ENCODE measurements at regions not wholly inside any gene's neighbourhood (a gene's known extent, or its start where the extent isn't known, plus 50 kb on each side); places are given as distances from the start of the nearest gene placed in this dataset.

DNA sequence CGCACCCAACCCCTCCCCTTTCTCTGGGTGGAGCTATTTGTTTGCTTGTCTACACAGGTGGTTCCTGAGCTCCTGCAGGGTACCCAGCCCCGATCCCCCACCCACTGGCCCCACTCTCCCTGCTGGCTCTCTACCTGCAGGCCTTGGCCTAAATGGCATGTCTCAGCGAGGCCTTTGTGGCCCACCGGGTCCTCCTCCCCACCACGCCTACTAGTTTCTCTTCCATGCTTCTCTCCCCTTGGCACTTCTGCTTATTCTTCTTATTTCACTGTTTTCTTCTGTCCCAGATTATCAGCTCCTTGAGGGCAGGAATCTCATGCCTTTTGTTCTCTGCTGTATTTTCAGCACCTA is 57.4 kb upstream of the ZNF536 start:
- Histone ChIP-seq H2BK120ac (replicated peaks; ENCODE audit: low read depth, low read length) (no peak overlapping the region), H3K18ac (ENCODE audit: extremely low read depth, low read length) (no peak overlapping the region), H2BK15ac (ENCODE audit: low read length) (no peak overlapping the region), H3K14ac (ENCODE audit: insufficient read length) (no peak overlapping the region), H3K27ac (ENCODE audit: low read depth, low read length) (no peak overlapping the region), H3K4me1 (replicated peaks in 1 of 4; ENCODE audit: control insufficient read depth in 3 of 4, insufficient read depth in 4 of 4, low read length in 3 of 4) (no peaks in the 10 kb centered on the region; a peak in 1 of 7 replicates), H2AK5ac (ENCODE audit: low read depth, low read length) (no peak overlapping the region), H3K4me3 (ENCODE audit: extremely low read depth in 1 of 4, insufficient read depth in 2 of 4, low read depth in 3 of 4, low read length in 4 of 4) (no peak overlapping the region), H3K9me3 (ENCODE audit: insufficient read depth in 2 of 2, low read depth in 1 of 2, low read length in 1 of 2) (no peaks in the 10 kb centered on the region), H4K5ac (ENCODE audit: insufficient read length, low read depth, low read length) (no peak overlapping the region), H3K23me2 (ENCODE audit: low read depth, low read length) (no peaks in the 10 kb centered on the region), H4K20me1 (replicated peaks in 1 of 2; ENCODE audit: control insufficient read depth in 1 of 2, insufficient read depth in 2 of 2, low read length in 2 of 2) (no peaks in the 10 kb centered on the region), H2BK5ac (ENCODE audit: low read depth, low read length) (no peak overlapping the region), H3K9ac (replicated peaks in 1 of 4; ENCODE audit: extremely low read depth in 1 of 4, low read depth in 3 of 4, low read length in 3 of 4) (no peak overlapping the region), H4K91ac (replicated peaks; ENCODE audit: insufficient read length, low read length) (no peak overlapping the region), H3K79me2 (ENCODE audit: control insufficient read depth in 1 of 2, insufficient read depth in 2 of 2, low read length in 2 of 2) (no peaks in the 10 kb centered on the region), H3K79me1 (ENCODE audit: low read depth, low read length) (no peaks in the 10 kb centered on the region), H2BK12ac (ENCODE audit: low read depth, low read length) (no peak overlapping the region), H3K4ac (replicated peaks; ENCODE audit: insufficient read length, low read depth, low read length) (no peak overlapping the region), H3K4me2 (ENCODE audit: insufficient read depth in 1 of 2, low read depth in 2 of 2, low read length in 2 of 2) (no peak overlapping the region), H3K36me3 (ENCODE audit: control insufficient read depth in 2 of 4, insufficient read depth in 4 of 4, low read length in 3 of 4) (no peaks in the 10 kb centered on the region), H2AFZ (ENCODE audit: low read length) (no peak overlapping the region), H2BK20ac (ENCODE audit: low read length) (no peak overlapping the region), H3K27me3 (replicated peaks in 1 of 4; ENCODE audit: control insufficient read depth in 3 of 4, extremely low read depth in 1 of 4, insufficient read depth in 3 of 4, low read length in 3 of 4) (no peaks in the 10 kb centered on the region), H3K56ac (replicated peaks; ENCODE audit: insufficient read length, low read depth, low read length) (no peak overlapping the region), H4K8ac (ENCODE audit: extremely low read depth, insufficient read depth, low read length) (no peak overlapping the region), H3K23ac (ENCODE audit: insufficient read length) (no peak overlapping the region)
- DNase-seq (ENCODE audit: low read depth in 1 of 2, low spot score in 2 of 2), result no peak
- CTCF ChIA-PET (ENCODE audit: partially characterized antibody), result interaction anchor here (0.6 to 1.1 kb wide), 2 partner anchors 10 to 62 kb away, joined by 3 read pairs; no protein-coding TSS in a partner anchor
- POLR2A ChIA-PET (ENCODE audit: partially characterized antibody), result no interaction called here
- FAIRE-seq, result no peak
- WGBS, 2 experiments (ENCODE audit: extremely low coverage in 1 of 2, insufficient coverage in 1 of 2, insufficient read length in 1 of 2, insufficient replicate concordance in 2 of 2, low coverage in 1 of 2, low lambda C conversion rate in 2 of 2, missing lambda C conversion rate in 1 of 2), result 91% methylated on average over 4 of the region's 5 CpGs; no CpG with 5 or more reads in 1 of the 2 experiments
- no peak for TF ChIP-seq POLR2AphosphoS5 (IDR thresholded peaks at IDR 0.05; ENCODE audit: low read depth, low read length)
- no peak for TF ChIP-seq JUN (IDR thresholded peaks at IDR 0.05; ENCODE audit: low read depth, low read length)
- no peak for TF ChIP-seq SP1 (IDR thresholded peaks at IDR 0.05; ENCODE audit: low read depth, low read length)
- TF ChIP-seq RAD21 (IDR thresholded peaks at IDR 0.05 in 1 of 2, conservative IDR thresholded peaks at IDR 0.05 in 1 of 2; ENCODE audit: low read depth in 2 of 2, low read length in 2 of 2), result no peak
- TF ChIP-seq BCL11A (IDR thresholded peaks at IDR 0.05; ENCODE audit: low read depth in 2 of 2, low read length in 2 of 2), result no peak

Measured in H1 (cell line).